ENCODE measurements at regions not wholly inside any gene's neighbourhood (a gene's known extent, or its start where the extent isn't known, plus 50 kb on each side); places are given as distances from the start of the nearest gene placed in this dataset.

GRCh38 chr1:186512698-186513457 is 52.0 kb upstream of the PDC start:
- Histone ChIP-seq H3K4me3 (no peak overlapping the region), H3K9me3 (no peaks in the 10 kb centered on the region), H3K4me1 (no peaks in the 10 kb centered on the region), H3K36me3 (no peaks in the 10 kb centered on the region), H3K27me3 (no peaks in the 10 kb centered on the region), H3K27ac (no peak overlapping the region)
- DNase-seq: no peak
- TF ChIP-seq CTCF (IDR thresholded peaks at IDR 0.05): no peak
- intact Hi-C loops (cut with DNase I; ENCODE audit: low total_unique reads): no loop called here

- no peak for TF ChIP-seq CTCF (IDR thresholded peaks at IDR 0.05)
Observed at GRCh38 chr1:186511761-186512637, 51.1 kb upstream of the PDC start.

More at GRCh38 chr1:186511761-186512637, 51.1 kb upstream of the PDC start:
- DNase-seq: peak in 1 of 2 donors; percentile 42
- H3K27me3 ChIP-seq: no peaks in the 10 kb centered on the region
- intact Hi-C loops (cut with DNase I; ENCODE audit: low total_unique reads): no loop called here
- H3K36me3 ChIP-seq: no peaks in the 10 kb centered on the region
- no peak overlapping the region for H3K27ac ChIP-seq
- H3K4me1 ChIP-seq: no peaks in the 10 kb centered on the region
- H3K9me3 ChIP-seq: no peaks in the 10 kb centered on the region
- H3K4me3 ChIP-seq: no peak overlapping the region

Data from tibial artery (tissue), 4 donors.